ENCODE measurements at regions not wholly inside any gene's neighbourhood (a gene's known extent, or its start where the extent isn't known, plus 50 kb on each side); places are given as distances from the start of the nearest gene placed in this dataset.

DNA sequence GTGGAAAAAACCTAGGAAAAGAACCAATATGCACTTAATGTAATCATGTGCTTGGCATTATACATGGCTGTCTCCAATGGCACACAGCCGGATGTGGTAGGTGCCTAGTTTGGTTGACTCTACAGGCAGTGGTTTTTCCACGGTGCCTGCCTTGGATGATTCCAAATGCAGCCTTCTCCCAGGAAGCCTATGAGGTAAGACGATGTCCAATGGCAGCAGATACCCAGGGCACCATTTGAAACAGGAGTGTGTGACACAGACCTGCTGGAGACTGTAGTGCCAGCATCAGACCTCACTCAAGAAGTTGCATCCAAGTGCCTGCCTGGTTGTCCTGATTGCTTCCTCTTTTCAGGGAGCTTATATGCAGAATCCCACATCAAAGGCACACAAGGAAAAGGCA is 88.0 kb upstream of the VASH1 start:
- TF ChIP-seq, protein P1, sequence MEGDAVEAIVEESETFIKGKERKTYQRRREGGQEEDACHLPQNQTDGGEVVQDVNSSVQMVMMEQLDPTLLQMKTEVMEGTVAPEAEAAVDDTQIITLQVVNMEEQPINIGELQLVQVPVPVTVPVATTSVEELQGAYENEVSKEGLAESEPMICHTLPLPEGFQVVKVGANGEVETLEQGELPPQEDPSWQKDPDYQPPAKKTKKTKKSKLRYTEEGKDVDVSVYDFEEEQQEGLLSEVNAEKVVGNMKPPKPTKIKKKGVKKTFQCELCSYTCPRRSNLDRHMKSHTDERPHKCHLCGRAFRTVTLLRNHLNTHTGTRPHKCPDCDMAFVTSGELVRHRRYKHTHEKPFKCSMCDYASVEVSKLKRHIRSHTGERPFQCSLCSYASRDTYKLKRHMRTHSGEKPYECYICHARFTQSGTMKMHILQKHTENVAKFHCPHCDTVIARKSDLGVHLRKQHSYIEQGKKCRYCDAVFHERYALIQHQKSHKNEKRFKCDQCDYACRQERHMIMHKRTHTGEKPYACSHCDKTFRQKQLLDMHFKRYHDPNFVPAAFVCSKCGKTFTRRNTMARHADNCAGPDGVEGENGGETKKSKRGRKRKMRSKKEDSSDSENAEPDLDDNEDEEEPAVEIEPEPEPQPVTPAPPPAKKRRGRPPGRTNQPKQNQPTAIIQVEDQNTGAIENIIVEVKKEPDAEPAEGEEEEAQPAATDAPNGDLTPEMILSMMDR (IDR thresholded peaks at IDR 0.05; ENCODE audit: low read depth, low read length, poor library complexity, severe bottlenecking) = no peak
- TF ChIP-seq EZH2phosphoT487 (IDR thresholded peaks at IDR 0.05; ENCODE audit: borderline replicate concordance, low read length) = no peak
